Activated CD8-positive, alpha-beta memory T cell treated with anti-CD3 and anti-CD28 coated beads, Interleukin-2, amount 50 U/mL, for 1 hour (primary cell): ENCODE measurements at regions not wholly inside any gene's neighbourhood (a gene's known extent, or its start where the extent isn't known, plus 50 kb on each side); places are given as distances from the start of the nearest gene placed in this dataset.
"Not testable (repeated sequence)": the region's sequence is repeated elsewhere in the genome, so short reads cannot be mapped to it uniquely, and the experiment has no call there.

Experiments
- DNase-seq: peaks from one replicate; pipeline ENCODE4 v3.0.0-alpha.2; 2020; ENCODE audit errors: extremely low read depth

DNA sequence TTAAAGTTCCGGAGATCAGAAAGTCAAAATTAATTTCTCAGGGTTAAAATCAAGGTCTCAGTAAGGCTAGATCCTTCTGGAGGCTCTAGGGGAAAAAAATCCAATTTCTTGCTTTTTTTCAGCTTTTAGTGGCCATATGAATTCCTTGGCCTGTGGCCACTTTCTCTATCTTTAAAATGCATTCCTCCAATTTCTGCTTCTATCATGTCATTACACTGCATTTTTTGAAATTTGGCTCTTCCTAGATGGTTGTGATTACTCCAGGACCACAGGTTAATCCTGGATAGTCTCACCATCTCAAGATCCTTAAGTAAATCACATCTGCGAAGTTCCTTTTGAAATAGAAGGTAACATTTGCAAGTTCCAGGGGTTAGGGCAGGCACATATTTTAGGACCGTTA lies 1294.9 kb upstream of the CITED2 start:
- DNase-seq = no peak

DNA sequence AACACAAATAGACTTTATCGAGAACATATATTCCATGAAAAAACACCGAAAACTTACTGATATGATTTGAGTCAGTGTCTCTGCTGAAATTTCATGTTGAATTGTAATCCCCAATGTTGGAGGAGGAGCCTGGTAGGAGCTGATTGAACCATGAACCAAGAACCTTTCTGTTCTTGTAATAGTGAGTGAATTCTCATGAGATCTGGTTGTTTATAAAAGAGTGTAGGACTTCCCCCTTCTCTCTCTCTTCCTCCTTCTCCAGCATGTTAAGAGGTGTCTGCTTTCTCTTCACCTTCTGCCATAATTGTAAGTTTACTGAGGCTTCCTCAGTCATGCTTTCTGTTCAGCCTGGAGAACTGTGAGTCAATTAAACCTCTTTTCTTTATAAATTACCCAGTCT lies 1289.3 kb upstream of the CITED2 start:
- DNase-seq = no peak

DNA sequence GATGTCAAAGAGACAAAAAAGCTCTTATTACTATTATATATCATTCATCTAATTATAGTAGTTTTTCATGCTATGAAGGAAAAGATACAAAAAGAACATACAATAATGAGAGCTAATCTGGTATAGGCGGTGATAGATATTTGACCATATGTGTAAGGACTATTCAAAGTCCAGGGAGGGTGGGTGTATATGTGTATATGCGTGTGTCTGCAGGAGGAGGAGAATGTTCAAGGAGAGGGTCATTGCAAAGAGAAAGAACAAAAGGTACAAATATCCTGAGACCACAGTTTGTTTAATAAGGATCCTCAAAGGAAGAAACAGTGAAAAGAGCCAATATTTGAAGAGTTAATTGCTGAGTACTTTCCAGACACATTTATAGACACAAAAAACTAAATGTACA lies 1288.6 kb upstream of the CITED2 start:
- DNase-seq = no peak

DNA sequence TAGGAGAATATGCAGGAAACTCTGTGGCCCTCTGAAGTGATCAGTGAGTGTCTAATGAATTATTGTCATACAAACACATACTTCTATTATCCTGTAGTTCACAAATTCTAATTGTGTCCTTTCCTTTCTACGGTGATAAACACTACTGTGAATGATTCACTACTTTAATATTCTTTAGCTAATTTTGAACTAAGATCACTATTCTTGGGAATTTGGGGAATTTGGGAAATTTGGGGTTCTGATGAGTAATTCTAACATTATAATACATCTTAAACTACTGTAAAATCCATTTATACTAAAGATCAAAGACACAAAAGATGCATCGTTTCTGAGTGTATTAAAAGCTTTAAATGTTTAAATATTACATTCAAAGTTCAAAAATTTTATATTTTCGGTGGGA lies 1287.2 kb upstream of the CITED2 start:
- no peak for DNase-seq

DNA sequence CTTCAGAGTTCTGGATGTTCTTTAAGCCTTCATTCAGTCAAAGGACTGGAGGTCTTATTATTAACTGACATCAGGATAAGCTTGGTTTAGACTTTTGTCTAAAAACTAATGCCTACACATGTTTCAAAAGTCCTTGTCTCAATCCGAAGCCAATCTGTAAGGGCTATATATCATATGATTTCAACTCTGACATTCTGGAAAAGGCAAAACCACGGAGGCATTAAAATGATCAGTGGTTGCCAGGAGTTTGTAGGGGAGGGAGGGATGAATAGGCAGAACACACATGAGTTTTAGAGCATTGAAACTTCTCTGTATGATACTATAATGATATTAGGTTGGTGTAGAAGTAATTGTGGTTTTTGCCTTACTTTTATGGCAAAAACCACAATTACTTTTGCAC lies 1285.8 kb upstream of the CITED2 start:
- no peak for DNase-seq

DNA sequence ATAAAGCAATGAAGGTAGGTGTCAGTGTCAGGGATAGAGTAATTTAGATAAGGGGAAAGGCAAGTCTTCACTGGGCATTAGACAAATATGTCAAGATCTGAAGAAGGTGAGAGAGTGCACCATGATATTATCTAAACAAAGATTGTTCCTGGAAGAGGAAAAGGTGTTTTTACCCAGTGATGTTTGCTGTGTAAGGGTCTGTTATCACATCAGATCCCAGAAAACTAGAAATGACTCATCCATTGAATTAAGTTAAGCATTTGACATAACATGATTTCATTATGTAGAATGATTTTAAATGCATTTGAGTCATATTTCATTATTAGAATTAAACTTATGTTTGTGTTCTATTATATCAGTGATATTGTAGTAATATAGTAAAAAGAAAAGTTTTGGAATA lies 1279.5 kb upstream of the CITED2 start:
- DNase-seq = no peak

DNA sequence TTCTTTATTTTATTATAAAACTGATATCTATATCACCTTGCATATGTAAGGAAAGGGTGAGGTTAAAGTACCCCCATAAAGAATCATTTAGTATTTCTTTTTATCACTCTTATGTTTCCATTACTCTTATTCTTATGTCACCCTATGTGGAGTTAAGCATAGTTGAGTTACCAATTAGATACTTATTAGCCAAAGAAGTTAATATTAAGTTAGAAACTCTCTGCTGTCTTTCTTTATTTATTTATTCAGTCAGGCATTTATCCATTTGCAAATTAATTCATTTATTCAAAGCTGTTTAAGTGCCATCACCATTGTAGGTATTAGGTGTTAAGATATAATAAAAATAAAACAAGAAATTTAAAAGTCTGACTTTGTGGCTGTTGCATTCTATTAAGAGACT lies 1279.1 kb upstream of the CITED2 start:
- DNase-seq = no peak

DNA sequence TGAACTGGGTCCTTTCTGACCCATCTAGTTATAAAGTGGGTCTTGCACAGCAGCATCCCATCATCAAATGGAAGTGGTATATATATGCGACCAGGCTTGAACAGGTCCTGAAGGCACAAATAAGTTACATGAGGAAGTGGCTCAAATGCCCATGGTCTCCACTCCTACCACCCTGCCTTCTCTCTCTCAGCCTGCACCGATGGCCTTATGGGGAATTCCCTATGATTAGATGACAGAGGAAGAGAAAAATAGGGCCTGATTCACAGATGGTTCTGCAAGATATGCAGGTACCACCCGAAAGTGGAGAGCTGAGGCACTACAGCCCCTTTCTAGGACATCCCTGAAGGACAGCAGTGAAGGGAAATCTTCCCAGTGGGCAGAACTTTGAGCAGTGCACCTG lies 1275.1 kb upstream of the CITED2 start:
- DNase-seq = not testable (repeated sequence)

DNA sequence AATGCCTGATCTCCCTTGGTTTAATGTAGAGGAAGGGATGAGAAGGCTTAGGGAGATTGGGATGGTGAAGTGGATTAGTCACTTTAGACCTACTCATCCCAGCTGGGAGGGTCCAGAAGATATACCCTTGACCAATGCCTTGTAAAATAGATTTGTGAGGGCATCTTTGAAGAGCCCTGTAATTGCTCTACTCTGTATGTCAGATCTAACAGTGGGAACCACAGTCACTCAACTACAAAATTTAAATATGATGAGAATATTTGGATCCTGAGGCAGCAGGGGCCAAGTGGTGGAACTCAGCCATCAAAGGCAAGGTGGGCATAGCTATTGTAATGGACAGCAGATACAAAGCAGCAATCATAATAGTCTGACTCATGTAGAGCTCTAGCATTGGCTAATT lies 1272.9 kb upstream of the CITED2 start:
- DNase-seq = not testable (repeated sequence)

DNA sequence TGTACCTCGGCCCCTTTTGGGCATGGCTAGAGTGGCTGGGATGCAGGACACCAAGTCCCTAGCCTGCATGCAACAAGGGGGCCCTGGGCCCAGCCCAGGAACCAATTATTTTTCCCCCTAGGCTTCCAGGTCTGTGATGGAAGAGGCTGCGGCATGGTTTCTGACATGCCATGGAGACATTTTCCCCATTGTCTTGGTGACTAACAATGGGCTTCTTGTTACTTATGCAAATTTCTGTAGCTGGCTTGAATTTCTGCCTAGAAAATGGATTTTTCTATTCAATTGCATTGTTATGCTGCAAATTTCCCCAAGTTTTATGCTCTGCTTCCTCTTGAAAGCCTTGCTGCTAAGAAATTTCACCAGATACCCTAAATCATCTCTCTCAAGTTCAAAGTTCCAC lies 1269.6 kb upstream of the CITED2 start:
- no peak for DNase-seq

DNA sequence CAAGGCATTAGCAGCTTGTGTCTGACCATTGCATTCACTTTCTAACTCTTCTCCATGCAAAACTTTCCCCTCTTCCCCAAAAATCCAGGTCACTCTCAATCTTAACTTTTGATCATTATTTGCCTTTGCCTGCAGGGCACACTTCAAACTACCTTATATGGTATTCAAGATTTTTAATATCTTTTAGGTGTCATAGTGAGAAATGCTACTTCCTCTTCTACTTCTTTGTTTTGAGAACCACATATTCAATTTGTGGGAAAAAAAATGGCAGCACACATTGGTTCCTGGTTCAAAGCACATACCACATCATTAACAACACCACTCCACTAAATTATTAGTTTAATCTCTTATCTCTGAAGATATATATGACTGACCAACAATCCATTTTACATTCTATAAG lies 1267.0 kb upstream of the CITED2 start:
- no peak for DNase-seq

DNA sequence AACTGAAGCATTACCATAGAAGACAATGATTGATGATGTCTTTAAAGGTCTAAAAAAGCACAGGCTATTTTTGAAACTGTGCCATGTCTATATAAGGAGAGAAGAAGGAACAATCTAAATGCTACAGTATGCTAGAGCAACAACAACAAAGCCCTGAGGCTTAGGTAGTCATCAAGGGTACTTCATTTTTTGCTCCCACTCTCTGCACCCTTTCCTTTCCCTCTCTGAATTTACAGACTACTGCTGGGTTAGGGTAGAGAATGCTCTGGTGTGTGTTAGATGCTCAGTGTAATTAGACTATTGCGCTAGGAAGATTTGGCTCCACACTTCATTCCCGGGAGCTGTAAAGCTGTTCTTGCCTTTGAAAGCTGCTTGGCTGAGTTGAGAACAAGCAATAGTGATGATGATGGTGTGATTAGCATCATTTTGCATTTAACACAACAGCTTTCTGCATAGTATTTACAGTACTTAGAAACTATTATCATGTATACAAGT lies 1262.5 kb upstream of the CITED2 start:
- DNase-seq = no peak

DNA sequence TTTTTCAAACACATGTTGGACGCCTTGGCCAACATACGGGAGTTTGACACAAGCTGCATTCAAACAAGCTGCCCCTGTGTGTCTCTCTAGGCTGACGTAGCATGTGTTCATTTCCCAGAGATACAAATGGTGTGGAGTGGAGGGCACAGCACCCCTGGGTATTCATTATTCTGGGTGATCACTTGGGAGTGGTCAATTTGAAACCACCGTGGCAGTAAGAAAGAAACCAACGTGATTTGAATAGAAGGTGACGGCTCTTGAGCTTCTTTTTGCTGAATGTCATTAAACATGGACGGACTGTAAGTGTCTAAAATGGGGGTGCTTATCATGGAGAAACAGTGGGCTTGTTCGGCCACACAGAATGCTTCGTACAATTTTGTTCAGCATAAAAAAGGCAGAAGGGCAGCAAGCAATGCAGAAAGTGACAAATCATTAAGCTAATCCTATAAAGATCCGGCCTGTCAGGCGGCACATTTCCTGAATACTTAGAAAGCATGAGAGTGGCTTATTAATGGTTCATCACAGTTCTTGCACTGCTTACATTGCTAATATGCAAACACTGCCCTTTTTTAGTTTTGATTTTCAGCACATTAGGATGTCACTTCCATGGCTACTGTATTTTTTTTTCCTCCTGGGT lies 1261.9 kb upstream of the CITED2 start:
- DNase-seq = no peak

DNA sequence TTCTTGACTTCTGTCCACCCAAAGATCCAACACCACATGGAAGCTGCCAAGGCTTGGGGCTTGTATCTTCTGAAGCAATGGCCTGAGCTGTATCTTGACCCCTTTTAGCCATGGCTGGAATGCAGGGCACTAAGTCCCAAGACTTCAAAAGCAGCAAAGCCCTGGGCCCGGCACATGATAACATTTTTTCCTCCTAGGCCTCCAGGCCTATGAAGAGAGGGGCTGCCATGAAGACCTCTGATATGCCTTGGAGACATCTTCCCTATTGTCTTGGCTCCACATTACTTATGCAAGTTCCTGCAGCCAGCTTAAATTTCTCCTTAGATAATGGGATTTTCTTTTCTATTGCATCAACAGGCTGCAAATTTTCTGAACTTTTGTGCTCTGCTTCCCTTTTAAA lies 1252.6 kb upstream of the CITED2 start:
- DNase-seq = no peak

DNA sequence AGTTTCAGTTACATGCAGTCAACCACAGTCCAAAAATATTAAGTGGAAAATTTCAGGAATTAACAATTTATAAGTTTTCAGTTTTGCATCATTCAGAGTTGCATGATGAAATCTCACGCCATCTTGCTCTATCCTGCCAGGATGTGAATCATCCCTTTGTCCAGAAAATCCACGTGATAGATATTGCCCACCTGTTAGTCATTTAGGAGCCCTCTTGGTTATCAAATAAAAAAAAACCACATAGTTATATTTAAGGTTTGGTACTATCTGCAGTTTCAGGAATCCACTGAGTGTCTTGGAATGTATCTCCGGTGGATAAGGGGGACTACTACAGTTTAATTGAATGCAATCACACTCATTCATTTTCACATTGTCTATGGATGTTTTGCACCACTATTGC lies 1249.0 kb upstream of the CITED2 start:
- DNase-seq = no peak

DNA sequence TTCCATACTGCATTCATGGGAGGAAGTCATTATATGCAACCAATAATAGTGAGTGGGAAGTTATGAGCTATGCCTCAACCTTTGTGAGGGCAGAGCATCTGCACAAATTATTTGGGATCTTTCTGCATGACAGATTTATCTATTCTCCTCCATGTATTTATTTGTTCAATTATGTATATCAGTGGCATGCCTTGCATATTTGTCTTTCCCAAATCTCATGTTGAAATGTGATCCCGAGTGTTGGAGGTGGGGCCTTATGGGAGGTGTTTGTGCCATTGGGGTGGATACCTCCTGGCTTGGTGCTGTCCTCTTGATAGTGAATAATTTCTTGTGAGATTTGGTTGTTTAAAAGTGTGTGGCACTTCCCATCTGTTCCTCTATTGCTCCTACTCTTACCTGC lies 1246.0 kb upstream of the CITED2 start:
- no peak for DNase-seq

DNA sequence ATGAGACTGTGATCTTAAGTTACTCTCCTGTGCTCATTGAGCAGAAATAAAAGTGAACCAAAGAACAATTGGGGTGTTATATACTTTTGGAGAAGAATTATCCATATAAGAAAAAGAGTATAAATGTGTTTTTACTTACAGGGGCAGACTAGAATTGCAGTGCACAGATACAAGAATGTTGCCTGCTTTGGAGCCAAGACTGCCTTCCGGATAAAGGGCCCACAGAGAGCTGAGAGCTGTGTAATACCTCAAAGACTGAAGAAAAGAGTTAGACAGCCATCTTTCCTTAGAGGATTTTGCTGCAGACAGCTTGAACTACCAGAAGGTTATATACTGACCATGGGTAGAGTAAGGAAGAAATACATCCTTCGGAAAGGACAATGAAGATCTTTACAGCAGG lies 1235.5 kb upstream of the CITED2 start:
- no peak for DNase-seq

DNA sequence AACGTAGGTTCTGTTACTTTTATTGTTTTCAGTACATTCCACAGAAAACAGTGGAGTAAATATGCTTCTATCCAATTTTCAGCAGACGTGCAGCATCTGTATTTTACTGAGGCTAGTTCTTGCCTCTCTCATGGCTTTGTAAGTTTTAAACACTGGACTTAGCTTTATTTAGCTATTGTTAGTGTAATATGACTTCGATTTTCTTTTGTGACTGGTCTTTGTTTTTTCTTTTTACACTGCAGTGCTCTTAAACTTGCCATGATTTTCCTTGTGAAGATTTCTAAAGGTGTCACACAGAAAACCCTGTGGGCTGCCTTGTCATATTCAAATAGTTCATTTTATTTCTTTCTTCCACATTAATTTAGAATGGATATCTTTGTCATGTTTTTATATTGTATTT lies 1234.9 kb upstream of the CITED2 start:
- no peak for DNase-seq

DNA sequence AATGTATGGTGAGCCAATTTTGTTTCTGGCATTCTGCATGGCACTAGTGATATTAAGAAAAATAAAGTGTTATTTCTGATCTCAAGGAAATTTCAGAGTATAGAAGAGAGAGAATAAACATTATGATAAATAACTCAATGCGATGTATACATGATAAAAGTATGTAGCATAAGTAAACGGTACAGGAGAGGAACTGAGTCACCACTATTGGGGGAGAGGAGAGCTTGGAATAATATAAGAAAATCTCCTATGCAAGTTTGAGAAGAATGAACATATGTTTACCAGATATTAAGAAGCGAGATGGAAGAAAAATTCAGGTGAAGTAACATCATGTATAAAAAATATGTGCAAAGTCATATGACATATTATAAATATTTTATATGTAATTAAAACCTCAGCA lies 1230.3 kb upstream of the CITED2 start:
- no peak for DNase-seq

DNA sequence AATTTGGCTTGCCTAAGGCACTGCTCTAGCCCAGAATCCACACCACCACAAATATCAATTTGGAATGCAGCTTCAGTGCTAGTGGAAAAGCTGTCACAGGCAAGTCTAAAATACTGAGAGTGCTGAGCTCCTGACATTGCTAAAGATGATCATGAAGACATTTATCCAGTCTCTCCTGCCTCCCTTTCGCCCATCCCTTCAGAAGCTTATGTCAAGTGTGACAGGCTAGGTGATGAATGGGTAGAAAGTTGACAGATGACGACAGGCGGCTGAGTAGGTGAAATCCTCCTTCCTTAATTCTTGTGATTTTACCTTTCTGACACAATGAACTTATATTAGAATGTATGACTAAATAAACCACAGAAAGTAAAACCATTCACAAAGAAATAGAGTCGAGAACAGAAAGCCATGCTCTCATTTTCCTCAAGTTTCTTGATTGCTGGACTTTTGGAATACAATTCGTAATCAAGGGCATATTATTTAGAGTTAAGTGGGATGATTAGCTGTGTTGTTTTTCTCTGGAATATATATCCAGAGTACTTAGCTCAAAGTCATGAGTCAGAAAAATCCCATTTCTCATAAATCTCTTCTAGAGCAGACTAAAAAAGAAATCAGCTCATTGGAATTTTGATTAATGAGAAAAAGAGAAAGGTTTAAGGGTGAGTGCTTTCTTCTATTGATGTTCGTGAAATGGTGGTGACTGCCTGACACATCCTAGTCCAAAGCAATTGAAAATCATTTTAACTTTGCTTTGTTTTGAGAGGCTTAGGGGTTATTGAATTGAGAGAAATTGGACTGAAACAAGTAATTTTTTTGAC lies 1228.2 kb upstream of the CITED2 start:
- no peak for DNase-seq

DNA sequence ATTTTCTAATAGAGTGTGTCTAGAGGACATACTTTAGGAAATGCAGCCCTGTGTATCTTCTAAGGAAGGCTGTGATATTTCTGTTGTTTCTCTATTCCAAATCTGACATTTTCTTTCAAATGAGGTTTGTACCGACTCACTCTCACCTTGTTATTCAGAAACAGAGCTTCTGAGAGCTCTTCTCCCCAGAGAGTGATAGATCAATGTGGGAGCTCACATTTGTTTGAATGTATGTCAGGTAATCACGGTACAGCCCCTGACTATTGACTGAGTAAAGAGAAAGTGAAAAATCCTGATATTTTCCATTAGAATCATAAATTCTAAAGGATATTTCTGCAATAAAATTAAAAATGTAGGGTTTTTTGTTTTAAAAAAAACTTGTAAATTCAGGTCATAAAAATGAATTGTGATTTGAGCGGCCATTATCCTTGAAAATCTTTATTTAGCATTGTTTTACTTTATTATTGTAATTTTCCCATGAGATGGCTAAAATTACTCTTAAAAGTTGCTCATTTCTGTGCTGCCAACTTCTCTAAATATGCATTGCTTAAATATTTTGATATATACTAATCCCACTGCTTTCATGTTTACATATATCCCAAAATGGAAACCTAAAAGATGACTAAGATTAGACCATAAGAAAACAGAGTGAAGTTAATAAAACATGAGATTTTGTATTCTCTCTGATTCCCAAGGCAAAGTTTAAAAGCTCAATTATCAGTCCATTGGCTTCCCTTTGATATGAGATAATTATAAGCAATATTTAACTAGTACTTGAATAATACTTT lies 1226.8 kb upstream of the CITED2 start:
- no peak for DNase-seq

DNA sequence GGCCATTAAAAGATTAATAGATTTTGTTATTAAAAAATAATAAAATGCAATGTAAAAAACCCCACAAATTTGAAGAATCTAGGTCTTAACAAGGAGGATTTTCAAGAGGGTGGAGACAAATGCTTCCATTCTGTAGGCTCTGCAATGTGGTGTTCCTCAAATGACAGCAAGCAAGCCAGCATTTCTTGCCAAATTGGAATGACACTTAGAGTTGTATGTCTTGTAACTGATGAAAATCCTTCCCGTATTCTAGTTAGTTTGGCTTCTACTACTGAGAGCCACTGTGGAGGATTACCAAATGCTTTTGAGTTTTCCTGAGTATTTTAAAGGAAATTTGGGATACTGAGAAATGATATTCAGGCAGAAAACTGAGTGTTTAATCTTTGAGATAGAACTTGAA lies 1225.5 kb upstream of the CITED2 start:
- DNase-seq = no peak

DNA sequence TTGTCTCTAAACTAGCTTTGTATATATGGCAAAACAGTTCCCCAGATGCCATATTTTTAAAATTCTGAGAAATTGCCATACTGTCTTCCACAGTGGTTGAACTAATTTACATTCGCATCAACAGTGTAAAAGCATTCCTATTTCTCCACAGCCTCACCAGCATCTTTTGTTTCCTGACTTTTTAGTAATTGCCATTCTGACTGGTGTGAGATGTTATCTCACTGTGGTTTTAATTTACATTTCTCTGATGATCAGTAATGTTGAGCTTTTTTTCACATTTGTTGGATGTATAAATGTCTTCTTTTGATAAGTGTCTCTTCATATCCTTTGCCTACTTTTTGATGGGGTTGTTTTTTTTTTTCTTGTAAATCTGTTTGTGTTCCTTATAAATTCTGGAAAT lies 1222.7 kb upstream of the CITED2 start:
- no peak for DNase-seq
